HCT116 (cell line): ENCODE measurements at regions not wholly inside any gene's neighbourhood (a gene's known extent, or its start where the extent isn't known, plus 50 kb on each side); places are given as distances from the start of the nearest gene placed in this dataset.

ENCODE experiments used
- ELF1 ChIP-seq: IDR thresholded peaks from 2 replicates; pipeline ENCODE4 v1.6.1; 2012; ENCODE audit warnings: low read depth, borderline replicate concordance
- EZH2 ChIP-seq: fragments of 200-600 bp; sonication (generic); IDR thresholded peaks from 2 replicates; pipeline ENCODE4 v1.6.1; 2017; ENCODE audit warnings: antibody characterized with exemption, mixed run types
- JUND ChIP-seq: IDR thresholded peaks from 2 replicates; pipeline ENCODE4 v1.6.1; 2012
- POLR2A ChIP-seq: IDR thresholded peaks from 2 replicates; pipeline ENCODE4 v1.7.0; 2011; ENCODE audit warnings: borderline replicate concordance; ENCODE audit not compliant: insufficient read depth, insufficient read length; ENCODE audit errors: extremely low read depth
- POLR2AphosphoS5 ChIP-seq: IDR thresholded peaks from 2 replicates; pipeline ENCODE4 v1.6.1; 2011; ENCODE audit warnings: mild to moderate bottlenecking, low read depth, low read length, moderate library complexity
- REST ChIP-seq: IDR thresholded peaks from 2 replicates; pipeline ENCODE4 v1.6.1; 2012; ENCODE audit warnings: low read depth
- SIN3A ChIP-seq: IDR thresholded peaks from 2 replicates; pipeline ENCODE4 v1.6.1; 2012; ENCODE audit warnings: low read depth
- SRF ChIP-seq: IDR thresholded peaks from 2 replicates; pipeline ENCODE4 v1.6.1; 2012; ENCODE audit warnings: low read depth
- ZFX ChIP-seq: fragments of 450-650 bp; IDR thresholded peaks from 2 replicates; pipeline ENCODE4 v1.6.1; 2017
- TF ChIP-seq, protein P1 (sequence below), 3 experiments: fragments of 200-600 bp in 1 of 3; sonication (generic) in 1 of 3; IDR thresholded peaks in 2 of 3; conservative IDR thresholded peaks in 1 of 3; 2 replicates each; pipeline ENCODE4 v1.5.1; 2012 to 2017; ENCODE audit warnings: low read depth in 2 of 3, low read length in 2 of 3, antibody characterized with exemption in 1 of 3, borderline replicate concordance in 1 of 3, control low read depth in 1 of 3, mild to moderate bottlenecking in 1 of 3, mixed read lengths in 1 of 3, mixed run types in 1 of 3, moderate library complexity in 1 of 3; ENCODE audit not compliant: insufficient read depth in 1 of 3
- TF ChIP-seq, protein P2 (sequence below): IDR thresholded peaks from 2 replicates; pipeline ENCODE4 v1.6.1; 2012

DNA sequence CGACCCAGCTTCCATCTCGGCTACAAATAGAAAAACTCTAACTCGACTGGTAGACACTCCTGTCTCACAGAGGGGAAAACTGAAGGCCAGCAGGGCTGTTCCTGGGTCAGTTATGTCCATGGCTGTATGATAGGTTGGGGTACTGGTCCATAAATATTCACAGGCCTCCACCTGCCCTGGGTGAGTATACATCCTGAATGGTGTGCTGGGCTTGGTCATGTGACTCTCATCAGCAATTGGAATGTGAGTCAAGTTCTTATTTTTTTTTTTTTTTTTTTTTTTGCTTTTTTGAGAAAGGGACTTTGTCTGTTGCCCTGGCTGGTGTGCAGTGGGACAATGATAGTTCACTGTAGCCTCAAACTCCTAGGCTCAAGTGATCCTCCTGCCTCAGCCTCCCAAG, 58.3 kb upstream of the NEK6 start:
- TF ChIP-seq POLR2AphosphoS5 = no peak
- TF ChIP-seq, protein P1, sequence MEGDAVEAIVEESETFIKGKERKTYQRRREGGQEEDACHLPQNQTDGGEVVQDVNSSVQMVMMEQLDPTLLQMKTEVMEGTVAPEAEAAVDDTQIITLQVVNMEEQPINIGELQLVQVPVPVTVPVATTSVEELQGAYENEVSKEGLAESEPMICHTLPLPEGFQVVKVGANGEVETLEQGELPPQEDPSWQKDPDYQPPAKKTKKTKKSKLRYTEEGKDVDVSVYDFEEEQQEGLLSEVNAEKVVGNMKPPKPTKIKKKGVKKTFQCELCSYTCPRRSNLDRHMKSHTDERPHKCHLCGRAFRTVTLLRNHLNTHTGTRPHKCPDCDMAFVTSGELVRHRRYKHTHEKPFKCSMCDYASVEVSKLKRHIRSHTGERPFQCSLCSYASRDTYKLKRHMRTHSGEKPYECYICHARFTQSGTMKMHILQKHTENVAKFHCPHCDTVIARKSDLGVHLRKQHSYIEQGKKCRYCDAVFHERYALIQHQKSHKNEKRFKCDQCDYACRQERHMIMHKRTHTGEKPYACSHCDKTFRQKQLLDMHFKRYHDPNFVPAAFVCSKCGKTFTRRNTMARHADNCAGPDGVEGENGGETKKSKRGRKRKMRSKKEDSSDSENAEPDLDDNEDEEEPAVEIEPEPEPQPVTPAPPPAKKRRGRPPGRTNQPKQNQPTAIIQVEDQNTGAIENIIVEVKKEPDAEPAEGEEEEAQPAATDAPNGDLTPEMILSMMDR (IDR thresholded peaks at IDR 0.05 in 2 of 3, conservative IDR thresholded peaks at IDR 0.05 in 1 of 3; ENCODE audit: borderline replicate concordance in 1 of 3, insufficient read depth in 1 of 3, low read depth in 2 of 3, low read length in 2 of 3) = no peak
- TF ChIP-seq JUND = no peak
- no peak for TF ChIP-seq ELF1
- no peak for TF ChIP-seq POLR2A
- TF ChIP-seq ZFX = no peak
- no peak for TF ChIP-seq REST
- TF ChIP-seq, protein P2, sequence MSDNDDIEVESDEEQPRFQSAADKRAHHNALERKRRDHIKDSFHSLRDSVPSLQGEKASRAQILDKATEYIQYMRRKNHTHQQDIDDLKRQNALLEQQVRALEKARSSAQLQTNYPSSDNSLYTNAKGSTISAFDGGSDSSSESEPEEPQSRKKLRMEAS = no peak
- TF ChIP-seq SIN3A = no peak
- TF ChIP-seq EZH2 = no peak
- TF ChIP-seq SRF = no peak
